WTC11 (cell line): ENCODE measurements at regions not wholly inside any gene's neighbourhood (a gene's known extent, or its start where the extent isn't known, plus 50 kb on each side); places are given as distances from the start of the nearest gene placed in this dataset.

Experiments used
- ATAC-seq: fragments of 200-7000 bp; cut with Tn5 transposase; 2 replicates; pipeline ENCODE4 v1.10.0; 2021; ENCODE audit warnings: mild to moderate bottlenecking, moderate library complexity
- CTCF ChIA-PET: fragments of 300-600 bp; sonication (Branson Sonifier 250); formaldehyde crosslinking; loops from one replicate; lab custom pipeline; 2021; ENCODE audit warnings: antibody characterized with exemption; lab: Charles Lee
- POLR2A ChIA-PET: fragments of 350-600 bp; sonication (Branson Sonifier 250); formaldehyde crosslinking; loops from one replicate; lab custom pipeline; 2021; ENCODE audit warnings: antibody characterized with exemption; lab: Charles Lee
- DNase-seq: peaks from one replicate; pipeline ENCODE4 v3.0.0; 2021; ENCODE audit warnings: low spot score
- H3K27ac Mint-ChIP-seq: 2 replicates; pipeline ENCODE4 v1.8.0; 2021; ENCODE audit warnings: mixed read lengths
- H3K27me3 Mint-ChIP-seq: 2 replicates; pipeline ENCODE4 v1.8.0; 2021; ENCODE audit warnings: low read depth, mild to moderate bottlenecking, moderate library complexity, mixed read lengths
- H3K36me3 Mint-ChIP-seq: 2 replicates; pipeline ENCODE4 v1.8.0; 2021; ENCODE audit warnings: mixed read lengths
- H3K4me1 Mint-ChIP-seq: 2 replicates; pipeline ENCODE4 v1.8.0; 2022; ENCODE audit warnings: mixed read lengths
- H3K4me3 Mint-ChIP-seq: 2 replicates; pipeline ENCODE4 v1.8.0; 2021; ENCODE audit warnings: mild to moderate bottlenecking, moderate library complexity, mixed read lengths
- H3K9me3 Mint-ChIP-seq: 2 replicates; pipeline ENCODE4 v1.8.0; 2021; ENCODE audit warnings: mixed read lengths
- AFF4 ChIP-seq: sonication (generic); formaldehyde crosslinking; IDR thresholded peaks from 2 replicates; pipeline ENCODE4 v1.8.1; 2023; ENCODE audit warnings: mild to moderate bottlenecking, missing genetic modification reagents, borderline replicate concordance
- FOXP4 ChIP-seq: sonication (generic); formaldehyde crosslinking; IDR thresholded peaks from 2 replicates; pipeline ENCODE4 v1.8.0; 2022; ENCODE audit warnings: mild to moderate bottlenecking, missing genetic modification reagents
- KAT7 ChIP-seq: sonication (generic); formaldehyde crosslinking; IDR thresholded peaks from 2 replicates; pipeline ENCODE4 v1.8.1; 2023; ENCODE audit warnings: missing genetic modification reagents, mild to moderate bottlenecking, borderline replicate concordance
- MYBL2 ChIP-seq: sonication (generic); formaldehyde crosslinking; IDR thresholded peaks from 2 replicates; pipeline ENCODE4 v1.8.1; 2023; ENCODE audit warnings: mild to moderate bottlenecking, moderate library complexity, missing genetic modification reagents
- NFYB ChIP-seq: sonication (generic); formaldehyde crosslinking; conservative IDR thresholded peaks from 2 replicates; pipeline ENCODE4 v1.8.0; 2022; ENCODE audit warnings: low read depth, missing genetic modification reagents
- NR2C2 ChIP-seq: sonication (generic); formaldehyde crosslinking; IDR thresholded peaks from 2 replicates; pipeline ENCODE4 v1.8.0; 2022; ENCODE audit warnings: mild to moderate bottlenecking, missing genetic modification reagents
- PREB ChIP-seq: sonication (generic); formaldehyde crosslinking; IDR thresholded peaks from 2 replicates; pipeline ENCODE4 v1.8.1; 2022; ENCODE audit warnings: mild to moderate bottlenecking, missing genetic modification reagents, moderate library complexity, borderline replicate concordance
- PRRX2 ChIP-seq: fragments of 250-450 bp; sonication (Bioruptor Pico); IDR thresholded peaks from 2 replicates; pipeline ENCODE4 v1.8.0; 2021; ENCODE audit warnings: mild to moderate bottlenecking
- SMAD3 ChIP-seq: sonication (generic); formaldehyde crosslinking; IDR thresholded peaks from 2 replicates; pipeline ENCODE4 v1.8.0; 2022; ENCODE audit warnings: missing genetic modification reagents, mild to moderate bottlenecking, borderline replicate concordance
- SMAD4 ChIP-seq: sonication (generic); formaldehyde crosslinking; IDR thresholded peaks from 2 replicates; pipeline ENCODE4 v1.8.0; 2022; ENCODE audit warnings: mild to moderate bottlenecking, missing genetic modification reagents
- SOX15 ChIP-seq: fragments of 250-450 bp; sonication (Bioruptor Pico); IDR thresholded peaks from 2 replicates; pipeline ENCODE4 v1.9.0; 2021; ENCODE audit warnings: mild to moderate bottlenecking
- ZBTB21 ChIP-seq: sonication (generic); formaldehyde crosslinking; IDR thresholded peaks from 2 replicates; pipeline ENCODE4 v1.8.1; 2023; ENCODE audit warnings: mild to moderate bottlenecking, missing genetic modification reagents, borderline replicate concordance
- ZNF121 ChIP-seq: sonication (generic); formaldehyde crosslinking; IDR thresholded peaks from 2 replicates; pipeline ENCODE4 v1.8.0; 2023; ENCODE audit warnings: missing genetic modification reagents
- ZNF512 ChIP-seq: sonication (generic); formaldehyde crosslinking; IDR thresholded peaks from 2 replicates; pipeline ENCODE4 v1.8.1; 2022; ENCODE audit warnings: missing genetic modification reagents, borderline replicate concordance

- no peak for TF ChIP-seq KAT7 (CRISPR knock-in tag)
- TF ChIP-seq SMAD3 (CRISPR knock-in tag): no peak
- TF ChIP-seq ZBTB21 (CRISPR knock-in tag): no peak
- no peak for TF ChIP-seq SOX15 (CRISPR knock-in tag)
- no peak for TF ChIP-seq ZNF121 (CRISPR knock-in tag)
- TF ChIP-seq SMAD4 (CRISPR knock-in tag): no peak
- no peak overlapping the region for H3K4me3 Mint-ChIP-seq
- ATAC-seq (no peak), DNase-seq (no peak)
- H3K27me3 Mint-ChIP-seq: no peaks in the 10 kb centered on the region
- CTCF ChIA-PET: interaction anchor here (1.1 kb wide), 1 partner anchor 65 kb away, joined by 3 read pairs; no protein-coding TSS in a partner anchor
- H3K9me3 Mint-ChIP-seq: peaks cover 4% of the 10 kb centered on the region
- POLR2A ChIA-PET: no interaction called here
- H3K36me3 Mint-ChIP-seq: peaks cover 4% of the 10 kb centered on the region; the same call in 1 of the 2 replicates
- H3K4me1 Mint-ChIP-seq: peaks cover 31% of the 10 kb centered on the region
- H3K27ac Mint-ChIP-seq: no peak overlapping the region
Observed at GRCh38 chr16:52257534-52257933, 289.4 kb downstream of the TOX3 start.

- H3K4me3 Mint-ChIP-seq: no peak overlapping the region
- H3K9me3 Mint-ChIP-seq: peaks cover 4% of the 10 kb centered on the region
- H3K4me1 Mint-ChIP-seq: peaks cover 31% of the 10 kb centered on the region
- no peaks in the 10 kb centered on the region for H3K27me3 Mint-ChIP-seq
- no peak for ATAC-seq
- peaks cover 4% of the 10 kb centered on the region; the same call in 1 of the 2 replicates for H3K36me3 Mint-ChIP-seq
- TF ChIP-seq PREB (CRISPR knock-in tag) (no peak), ZNF512 (CRISPR knock-in tag) (no peak)
- no peak for DNase-seq
- H3K27ac Mint-ChIP-seq: no peak overlapping the region
- POLR2A ChIA-PET: no interaction called here
- CTCF ChIA-PET: interaction anchor here (1.1 kb wide), 2 partner anchors 27 to 65 kb away, joined by 3 to 4 read pairs; no protein-coding TSS in a partner anchor
Observed at GRCh38 chr16:52256310-52257078, 290.4 kb downstream of the TOX3 start.

- Mint-ChIP-seq H3K27ac (no peak overlapping the region), H3K4me1 (peaks cover 33% of the 10 kb centered on the region), H3K36me3 (no peaks in the 10 kb centered on the region), H3K9me3 (no peaks in the 10 kb centered on the region), H3K27me3 (no peaks in the 10 kb centered on the region), H3K4me3 (no peak overlapping the region)
- no peak for DNase-seq
- no peak for TF ChIP-seq MYBL2
- CTCF ChIA-PET: no interaction called here
- no peak for ATAC-seq
- POLR2A ChIA-PET: no interaction called here
Observed at GRCh38 chr16:52254746-52255145, 292.2 kb downstream of the TOX3 start.

GRCh38 chr16:52252680-52253079 is 294.3 kb downstream of the TOX3 start:
- POLR2A ChIA-PET: no interaction called here
- CTCF ChIA-PET: interaction anchor here (0.7 kb wide), 1 partner anchor 61 kb away, joined by 3 read pairs; no protein-coding TSS in a partner anchor
- Mint-ChIP-seq H3K4me1 (peaks cover 33% of the 10 kb centered on the region), H3K4me3 (no peak overlapping the region), H3K27me3 (no peaks in the 10 kb centered on the region; the same call in 1 of the 2 replicates), H3K9me3 (peaks cover 10% of the 10 kb centered on the region), H3K36me3 (peaks cover 9% of the 10 kb centered on the region), H3K27ac (no peak overlapping the region)
- TF ChIP-seq PREB (CRISPR knock-in tag) (no peak), NFYB (CRISPR knock-in tag) (peak; percentile 26; the same call in 1 of the 2 replicates)
- ATAC-seq (peak; percentile 89), DNase-seq (no peak)

GRCh38 chr16:52251495-52251894 is 295.4 kb downstream of the TOX3 start:
- CTCF ChIA-PET: no interaction called here
- Mint-ChIP-seq H3K27ac (peak overlapping the region; percentile 94), H3K27me3 (no peaks in the 10 kb centered on the region; the same call in 1 of the 2 replicates)
- TF ChIP-seq KAT7 (CRISPR knock-in tag) (no peak), ZBTB21 (CRISPR knock-in tag) (no peak), NR2C2 (CRISPR knock-in tag) (no peak), FOXP4 (CRISPR knock-in tag) (no peak), AFF4 (CRISPR knock-in tag) (no peak), PRRX2 (CRISPR knock-in tag) (no peak)

More at GRCh38 chr16:52251495-52251894, 295.4 kb downstream of the TOX3 start:
- Mint-ChIP-seq H3K36me3 (peaks cover 21% of the 10 kb centered on the region), H3K4me1 (peaks cover 29% of the 10 kb centered on the region), H3K4me3 (peak overlapping the region; percentile 15; the same call in 1 of the 2 replicates), H3K9me3 (peaks cover 22% of the 10 kb centered on the region)
- POLR2A ChIA-PET: no interaction called here
- no peak for DNase-seq
- ATAC-seq: peak; percentile 66; the same call in 1 of the 2 replicates
